Type B pancreatic cell (in vitro differentiated cells): ENCODE measurements at regions not wholly inside any gene's neighbourhood (a gene's known extent, or its start where the extent isn't known, plus 50 kb on each side); places are given as distances from the start of the nearest gene placed in this dataset.

ENCODE experiments used
- DNase-seq: peaks from one replicate; pipeline ENCODE4 v3.0.0; 2021; ENCODE audit warnings: mixed read lengths; ENCODE audit not compliant: unreplicated experiment; ENCODE audit errors: extremely low spot score
- H3K27ac Mint-ChIP-seq: 2 replicates; pipeline ENCODE4 v1.8.0; 2021; ENCODE audit warnings: mild to moderate bottlenecking, mixed read lengths
- H3K27me3 Mint-ChIP-seq: 2 replicates; pipeline ENCODE4 v1.8.0; 2021; ENCODE audit warnings: mixed read lengths
- H3K36me3 Mint-ChIP-seq: 2 replicates; pipeline ENCODE4 v1.8.0; 2021; ENCODE audit warnings: mixed read lengths
- H3K4me1 Mint-ChIP-seq: one replicate; pipeline ENCODE4 v1.8.0; 2021; ENCODE audit warnings: mixed read lengths; ENCODE audit not compliant: unreplicated experiment
- H3K4me3 Mint-ChIP-seq: 2 replicates; pipeline ENCODE4 v1.8.0; 2021; ENCODE audit warnings: mild to moderate bottlenecking, mixed read lengths
- H3K9me3 Mint-ChIP-seq: 2 replicates; pipeline ENCODE4 v1.8.0; 2021; ENCODE audit warnings: mixed read lengths
- CTCF ChIP-seq: fragments of 200-600 bp; sonication (generic); conservative IDR thresholded peaks from 2 replicates; pipeline ENCODE4 v1.5.0; 2021; ENCODE audit warnings: antibody characterized with exemption, mild to moderate bottlenecking

GRCh38 chr2:47657886-47658489, 87.2 kb upstream of the KCNK12 start:
- Mint-ChIP-seq H3K27me3 (no peaks in the 10 kb centered on the region), H3K27ac (no peak overlapping the region), H3K36me3 (no peaks in the 10 kb centered on the region), H3K4me3 (no peak overlapping the region), H3K9me3 (no peaks in the 10 kb centered on the region), H3K4me1 (peaks cover 20% of the 10 kb centered on the region)
- TF ChIP-seq CTCF = no peak
- no peak for DNase-seq

GRCh38 chr2:47656715-47657600, 86.2 kb upstream of the KCNK12 start:
- Mint-ChIP-seq H3K36me3 (no peaks in the 10 kb centered on the region), H3K9me3 (no peaks in the 10 kb centered on the region), H3K27me3 (no peaks in the 10 kb centered on the region), H3K27ac (no peak overlapping the region), H3K4me3 (no peak overlapping the region), H3K4me1 (peaks cover 16% of the 10 kb centered on the region)
- TF ChIP-seq CTCF = no peak
- no peak for DNase-seq

GRCh38 chr2:47655563-47655880, 84.7 kb upstream of the KCNK12 start:
- Mint-ChIP-seq H3K27ac (no peak overlapping the region), H3K27me3 (no peaks in the 10 kb centered on the region), H3K4me1 (peaks cover 16% of the 10 kb centered on the region), H3K9me3 (no peaks in the 10 kb centered on the region), H3K36me3 (no peaks in the 10 kb centered on the region), H3K4me3 (no peak overlapping the region)
- TF ChIP-seq CTCF = no peak
- DNase-seq = no peak

- DNase-seq = no peak
- Mint-ChIP-seq H3K36me3 (no peaks in the 10 kb centered on the region), H3K9me3 (no peaks in the 10 kb centered on the region), H3K27ac (no peak overlapping the region), H3K27me3 (no peaks in the 10 kb centered on the region), H3K4me3 (no peak overlapping the region), H3K4me1 (peaks cover 13% of the 10 kb centered on the region)
- no peak for TF ChIP-seq CTCF
Observed at GRCh38 chr2:47654790-47655562, 84.2 kb upstream of the KCNK12 start.

GRCh38 chr2:47653902-47654789, 83.4 kb upstream of the KCNK12 start:
- H3K4me1 Mint-ChIP-seq = peaks cover 11% of the 10 kb centered on the region
- H3K9me3 Mint-ChIP-seq = no peaks in the 10 kb centered on the region
- TF ChIP-seq CTCF = peak; percentile 70
- DNase-seq = no peak
- no peaks in the 10 kb centered on the region for H3K27me3 Mint-ChIP-seq
- no peak overlapping the region for H3K4me3 Mint-ChIP-seq
- H3K27ac Mint-ChIP-seq = no peak overlapping the region
- no peaks in the 10 kb centered on the region for H3K36me3 Mint-ChIP-seq
